A549 (cell line): ENCODE measurements at regions not wholly inside any gene's neighbourhood (a gene's known extent, or its start where the extent isn't known, plus 50 kb on each side); places are given as distances from the start of the nearest gene placed in this dataset.

ENCODE experiments used
- ATAC-seq, 2 experiments: fragments of 200-7000 bp in 1 of 2; fragments of >200 bp in 1 of 2; cut with Nextera tagmentation in 1 of 2; cut with Tn5 transposase in 1 of 2; 3 replicates each; pipeline versions ENCODE4 v1.8.0 to v1.9.1; 2018 to 2020; ENCODE audit warnings: mild to moderate bottlenecking in 1 of 2, moderate library complexity in 1 of 2
- CTCF ChIA-PET: fragments of 300-600 bp; sonication (Branson Sonifier 250); formaldehyde crosslinking; extraction: SDS; loops from one replicate; lab custom pipeline; 2021; ENCODE audit warnings: antibody characterized with exemption, inconsistent platforms; lab: Yijun Ruan, JAX
- POLR2A ChIA-PET: fragments of 350-600 bp; formaldehyde crosslinking; extraction: SDS; loops from one replicate; lab custom pipeline; 2021; ENCODE audit warnings: antibody characterized with exemption, inconsistent platforms; lab: Yijun Ruan, JAX
- DNase-seq, 2 experiments: peaks; one replicate each; pipeline versions ENCODE4 v3.0.0 to v3.0.0-alpha.2; 2011 to 2016; ENCODE audit warnings: low read depth in 1 of 2, low spot score in 1 of 2
- FAIRE-seq: peaks from 2 replicates; lab custom pipeline; 2011; peaks lifted over from hg19 to GRCh38; lab: Jason Lieb, UNC
- H3K27ac ChIP-seq, 2 experiments: fragments of >200 bp; sonication (Bioruptor Twin); formaldehyde crosslinking; 3 replicates each; pipeline ENCODE4 v1.5.1; 2016 to 2017
- H3K4me1 ChIP-seq: fragments of >200 bp; sonication (Bioruptor Twin); formaldehyde crosslinking; 3 replicates; pipeline ENCODE4 v1.6.1; 2016
- H3K4me2 ChIP-seq: fragments of >200 bp; sonication (Bioruptor Twin); formaldehyde crosslinking; 3 replicates; pipeline ENCODE4 v1.6.1; 2016
- H3K4me3 ChIP-seq: fragments of >200 bp; sonication (Bioruptor Twin); formaldehyde crosslinking; 3 replicates; pipeline ENCODE4 v1.5.1; 2016
- H3K9me3 ChIP-seq: fragments of >200 bp; sonication (Bioruptor Twin); formaldehyde crosslinking; 3 replicates; pipeline ENCODE4 v1.6.1; 2016
- BHLHE40 ChIP-seq: IDR thresholded peaks from 2 replicates; pipeline ENCODE4 v1.6.1; 2012; ENCODE audit warnings: low read depth, low read length, inconsistent platforms
- CBX2 ChIP-seq: fragments of 200-600 bp; sonication (generic); IDR thresholded peaks from 2 replicates; pipeline ENCODE4 v1.6.1; 2016; ENCODE audit warnings: low read depth, mild to moderate bottlenecking, borderline replicate concordance
- CHD2 ChIP-seq: fragments of 150-350 bp; IDR thresholded peaks from 2 replicates; pipeline ENCODE4 v1.6.1; 2014; ENCODE audit warnings: low read length; ENCODE audit not compliant: partially characterized antibody
- CTCF ChIP-seq: fragments of >200 bp; sonication (Bioruptor Twin); formaldehyde crosslinking; IDR thresholded peaks from 3 replicates; pipeline ENCODE4 v1.5.1; 2016
- EHF ChIP-seq: fragments of 250-450 bp; sonication (Bioruptor Pico); IDR thresholded peaks from 2 replicates; pipeline ENCODE4 v1.5.0; 2020; ENCODE audit warnings: mild to moderate bottlenecking
- EHMT2 ChIP-seq: fragments of 200-600 bp; sonication (generic); IDR thresholded peaks from 2 replicates; pipeline ENCODE4 v1.6.1; 2016; ENCODE audit warnings: antibody characterized with exemption, low read depth, mild to moderate bottlenecking, moderate library complexity
- ESRRA ChIP-seq: fragments of 150-350 bp; IDR thresholded peaks from 2 replicates; pipeline ENCODE4 v1.6.1; 2014; ENCODE audit warnings: mild to moderate bottlenecking, low read length, borderline replicate concordance
- GATA3 ChIP-seq: IDR thresholded peaks from 2 replicates; pipeline ENCODE4 v1.6.1; 2012; ENCODE audit warnings: borderline replicate concordance
- HDAC2 ChIP-seq: fragments of 200-600 bp; sonication (generic); IDR thresholded peaks from 2 replicates; pipeline ENCODE4 v1.6.1; 2016
- HEYL ChIP-seq: fragments of 250-450 bp; sonication (Bioruptor Pico); IDR thresholded peaks from 2 replicates; pipeline ENCODE4 v1.8.0; 2021; ENCODE audit warnings: mild to moderate bottlenecking, moderate library complexity
- HMGXB4 ChIP-seq: fragments of 250-450 bp; sonication (Bioruptor Pico); IDR thresholded peaks from 2 replicates; pipeline ENCODE4 v1.5.0; 2021; ENCODE audit warnings: mild to moderate bottlenecking, moderate library complexity, borderline replicate concordance
- HOXA7 ChIP-seq: fragments of 250-450 bp; sonication (Bioruptor Pico); IDR thresholded peaks from 2 replicates; pipeline ENCODE4 v1.5.0; 2020; ENCODE audit warnings: mild to moderate bottlenecking, moderate library complexity
- JUN ChIP-seq, 2 experiments: fragments of >200 bp; sonication (Bioruptor Twin); formaldehyde crosslinking; IDR thresholded peaks; 2 replicates in 1 of 2; 3 replicates in 1 of 2; pipeline ENCODE4 v1.6.1; 2016 to 2017
- KDM1A ChIP-seq: fragments of 200-600 bp; sonication (generic); IDR thresholded peaks from 2 replicates; pipeline ENCODE4 v1.6.1; 2016; ENCODE audit warnings: low read depth, mild to moderate bottlenecking
- MAZ ChIP-seq: fragments of 150-350 bp; IDR thresholded peaks from 2 replicates; pipeline ENCODE4 v1.6.1; 2014; ENCODE audit warnings: antibody characterized with exemption, low read depth, low read length, borderline replicate concordance
- NPAS2 ChIP-seq: fragments of 250-450 bp; sonication (Bioruptor Pico); IDR thresholded peaks from 2 replicates; pipeline ENCODE4 v1.8.0; 2022; ENCODE audit warnings: mild to moderate bottlenecking, moderate library complexity, borderline replicate concordance
- NR3C1 ChIP-seq: fragments of >200 bp; sonication (Bioruptor Twin); formaldehyde crosslinking; IDR thresholded peaks from 3 replicates; pipeline ENCODE4 v1.6.1; 2017
- PBX3 ChIP-seq: IDR thresholded peaks from 2 replicates; pipeline ENCODE4 v1.6.1; 2012
- POLR2AphosphoS2 ChIP-seq: conservative IDR thresholded peaks from 2 replicates; pipeline ENCODE4 v1.6.1; 2012; ENCODE audit warnings: low read length, improper control_type of control experiment, inconsistent platforms
- RAD21 ChIP-seq, 2 experiments: fragments of >200 bp in 1 of 2; sonication (Bioruptor Twin) in 1 of 2; formaldehyde crosslinking in 1 of 2; IDR thresholded peaks in 1 of 2; conservative IDR thresholded peaks in 1 of 2; 2 replicates in 1 of 2; 3 replicates in 1 of 2; pipeline ENCODE4 v1.6.1; 2012 to 2018; ENCODE audit warnings: inconsistent platforms in 1 of 2
- RARB ChIP-seq: fragments of 250-450 bp; sonication (Bioruptor Pico); IDR thresholded peaks from 2 replicates; pipeline ENCODE4 v1.8.0; 2021; ENCODE audit warnings: mild to moderate bottlenecking, moderate library complexity
- RCOR1 ChIP-seq: fragments of 150-350 bp; IDR thresholded peaks from 2 replicates; pipeline ENCODE4 v1.6.1; 2014; ENCODE audit warnings: antibody characterized with exemption, low read length, low read depth
- TFCP2L1 ChIP-seq: fragments of 250-450 bp; sonication (Bioruptor Pico); IDR thresholded peaks from 2 replicates; pipeline ENCODE4 v1.5.0; 2021; ENCODE audit warnings: mild to moderate bottlenecking
- TP53 ChIP-seq: fragments of 250-450 bp; sonication (Bioruptor Pico); IDR thresholded peaks from 2 replicates; pipeline ENCODE4 v1.5.0; 2021; ENCODE audit warnings: mild to moderate bottlenecking, moderate library complexity
- ZC3H11A ChIP-seq: fragments of 450-650 bp; IDR thresholded peaks from 2 replicates; pipeline ENCODE4 v1.6.1; 2014; ENCODE audit warnings: antibody characterized with exemption, mild to moderate bottlenecking
- ZSCAN20 ChIP-seq: fragments of 250-450 bp; sonication (Bioruptor Pico); IDR thresholded peaks from 2 replicates; pipeline ENCODE4 v1.8.0; 2022; ENCODE audit warnings: mild to moderate bottlenecking, moderate library complexity
- WGBS: methylation state at CpG from one replicate; pipeline ENCODE4 v1.1.6; 2017; ENCODE audit errors: missing lambda C conversion rate; 5-methylcytosine and 5-hydroxymethylcytosine counted together

GRCh38 chr20:11698124-11698523 lies 219.6 kb upstream of the BTBD3 start:
- TF ChIP-seq EHF: no peak
- TF ChIP-seq HMGXB4: no peak
- no peak for TF ChIP-seq HOXA7 (CRISPR knock-in tag)
- no peak for TF ChIP-seq TFCP2L1
- TF ChIP-seq MAZ: no peak
- no peak for TF ChIP-seq NPAS2
- CTCF ChIA-PET: interaction anchor here (0.7 to 1.5 kb wide), 3 partner anchors 11 to 17 kb away, joined by 3 read pairs; no protein-coding TSS in a partner anchor
- ATAC-seq: no peak
- POLR2A ChIA-PET: no interaction called here
- no peak overlapping the region for H3K4me2 ChIP-seq
- FAIRE-seq: no peak
- H3K9me3 ChIP-seq: 0 out of 3 replicates have a peak, but pooled peaks cover 3% of the 10 kb centered on the region
- no peaks in the 10 kb centered on the region for H3K4me1 ChIP-seq
- no peak overlapping the region for H3K27ac ChIP-seq
- H3K4me3 ChIP-seq: no peak overlapping the region
- no peak for DNase-seq

- H3K4me1 ChIP-seq: no peaks in the 10 kb centered on the region
- H3K4me2 ChIP-seq: no peak overlapping the region
- 35% methylated on average over 5 of the region's 5 CpGs for WGBS
- 0 out of 3 replicates have a peak, but pooled peaks cover 3% of the 10 kb centered on the region for H3K9me3 ChIP-seq
- CTCF ChIA-PET: no interaction called here
- ATAC-seq: no peak
- no peak overlapping the region for H3K4me3 ChIP-seq
- no peak for TF ChIP-seq CTCF
- TF ChIP-seq GATA3: no peak
- no peak for TF ChIP-seq RARB
- no peak for TF ChIP-seq CHD2
- TF ChIP-seq PBX3: no peak
- no peak for TF ChIP-seq RCOR1
- TF ChIP-seq KDM1A: no peak
- TF ChIP-seq EHMT2: no peak
- TF ChIP-seq POLR2AphosphoS2: no peak
- no peak for TF ChIP-seq JUN (IDR thresholded peaks at IDR 0.05)
- TF ChIP-seq HEYL (CRISPR knock-in tag): no peak
- DNase-seq: no peak
- no peak for FAIRE-seq
- no peak overlapping the region for H3K27ac ChIP-seq
- POLR2A ChIA-PET: no interaction called here
These were observed 216.9 kb upstream of the BTBD3 start for GRCh38 chr20:11700831-11701230.

GRCh38 chr20:11702721-11703518 lies 214.8 kb upstream of the BTBD3 start:
- Histone ChIP-seq H3K9me3 (no peaks in the 10 kb centered on the region), H3K4me1 (no peaks in the 10 kb centered on the region), H3K4me3 (no peak overlapping the region), H3K4me2 (no peak overlapping the region), H3K27ac (no peak overlapping the region)
- no peak for DNase-seq
- no peak for ATAC-seq
- no peak for TF ChIP-seq JUN (IDR thresholded peaks at IDR 0.05)
- TF ChIP-seq TP53 (CRISPR knock-in tag): no peak
- no peak for TF ChIP-seq CBX2
- no peak for TF ChIP-seq MAZ
- no peak for TF ChIP-seq EHMT2
- TF ChIP-seq BHLHE40: no peak
- no peak for TF ChIP-seq ESRRA
- TF ChIP-seq RARB: no peak
- no peak for TF ChIP-seq HDAC2
- TF ChIP-seq NR3C1: no peak
- TF ChIP-seq PBX3: no peak
- TF ChIP-seq RAD21 (conservative IDR thresholded peaks at IDR 0.05 in 1 of 2, IDR thresholded peaks at IDR 0.05 in 1 of 2): no peak
- TF ChIP-seq KDM1A: no peak
- no peak for TF ChIP-seq ZSCAN20
- TF ChIP-seq ZC3H11A: no peak
- CTCF ChIA-PET: no interaction called here
- no peak for FAIRE-seq
- 15% methylated on average over 2 of the region's 2 CpGs for WGBS
- POLR2A ChIA-PET: no interaction called here
